Duodenal mucosa (tissue), 2 donors: ENCODE measurements at regions not wholly inside any gene's neighbourhood (a gene's known extent, or its start where the extent isn't known, plus 50 kb on each side); places are given as distances from the start of the nearest gene placed in this dataset.

Source experiments
- H3K27ac ChIP-seq: one replicate; pipeline ENCODE4 v1.7.0; 2013; ENCODE audit warnings: low read depth, low read length
- H3K27me3 ChIP-seq, 2 donors: one replicate each; pipeline ENCODE4 v1.7.0; 2013; ENCODE audit warnings: low read length in 2 of 2, control low read depth in 1 of 2; ENCODE audit not compliant: insufficient read depth in 2 of 2, control insufficient read depth in 1 of 2
- H3K36me3 ChIP-seq, 2 donors: one replicate each; pipeline ENCODE4 v1.7.0; 2013; ENCODE audit warnings: low read length in 2 of 2, control low read depth in 1 of 2; ENCODE audit not compliant: insufficient read depth in 2 of 2, control insufficient read depth in 1 of 2
- H3K4me1 ChIP-seq, 2 donors: one replicate each; pipeline ENCODE4 v1.7.0; 2013; ENCODE audit warnings: low read length in 2 of 2, control low read depth in 1 of 2; ENCODE audit not compliant: insufficient read depth in 2 of 2, control insufficient read depth in 1 of 2
- H3K4me3 ChIP-seq, 2 donors: one replicate each; pipeline ENCODE4 v1.7.0; 2013; ENCODE audit warnings: low read length in 2 of 2, low read depth in 1 of 2
- H3K9ac ChIP-seq, 2 donors: one replicate each; pipeline ENCODE4 v1.7.0; 2013; ENCODE audit warnings: low read length in 2 of 2, low read depth in 1 of 2
- H3K9me3 ChIP-seq, 2 donors: one replicate each; pipeline ENCODE4 v1.7.0; 2013; ENCODE audit warnings: low read length in 2 of 2, control low read depth in 1 of 2; ENCODE audit not compliant: control insufficient read depth in 1 of 2

GRCh38 chr3:109922856-109923255 is 585.5 kb upstream of the DPPA4 start:
- H3K36me3 ChIP-seq: no peaks in the 10 kb centered on the region
- no peaks in the 10 kb centered on the region for H3K9me3 ChIP-seq
- no peaks in the 10 kb centered on the region for H3K4me1 ChIP-seq
- no peak overlapping the region for H3K27ac ChIP-seq
- H3K9ac ChIP-seq: no peak overlapping the region
- no peak overlapping the region for H3K4me3 ChIP-seq
- no peaks in the 10 kb centered on the region for H3K27me3 ChIP-seq

GRCh38 chr3:109923431-109923830 is 586.1 kb upstream of the DPPA4 start:
- no peak overlapping the region for H3K27ac ChIP-seq

GRCh38 chr3:109924196-109924595 is 586.9 kb upstream of the DPPA4 start:
- no peaks in the 10 kb centered on the region for H3K27me3 ChIP-seq
- no peak overlapping the region for H3K4me3 ChIP-seq
- H3K36me3 ChIP-seq: no peaks in the 10 kb centered on the region

More at GRCh38 chr3:109923431-109923830, 586.1 kb upstream of the DPPA4 start:
- H3K4me3 ChIP-seq: no peak overlapping the region
- no peaks in the 10 kb centered on the region for H3K36me3 ChIP-seq
- H3K9ac ChIP-seq: no peak overlapping the region
- no peaks in the 10 kb centered on the region for H3K9me3 ChIP-seq
- no peaks in the 10 kb centered on the region for H3K4me1 ChIP-seq
- H3K27me3 ChIP-seq: no peaks in the 10 kb centered on the region

GRCh38 chr3:109926376-109926775 is 589.0 kb upstream of the DPPA4 start:
- H3K27ac ChIP-seq: no peak overlapping the region
- H3K36me3 ChIP-seq: no peaks in the 10 kb centered on the region
- no peak overlapping the region for H3K9ac ChIP-seq
- no peak overlapping the region for H3K4me3 ChIP-seq
- H3K9me3 ChIP-seq: no peaks in the 10 kb centered on the region
- no peaks in the 10 kb centered on the region for H3K4me1 ChIP-seq
- H3K27me3 ChIP-seq: no peaks in the 10 kb centered on the region

More at GRCh38 chr3:109924196-109924595, 586.9 kb upstream of the DPPA4 start:
- H3K27ac ChIP-seq: no peak overlapping the region
- H3K9ac ChIP-seq: no peak overlapping the region
- H3K9me3 ChIP-seq: no peaks in the 10 kb centered on the region
- no peaks in the 10 kb centered on the region for H3K4me1 ChIP-seq

GRCh38 chr3:109927161-109927560 is 589.8 kb upstream of the DPPA4 start:
- H3K9ac ChIP-seq: no peak overlapping the region
- H3K27me3 ChIP-seq: no peaks in the 10 kb centered on the region
- no peaks in the 10 kb centered on the region for H3K36me3 ChIP-seq
- no peak overlapping the region for H3K27ac ChIP-seq
- no peaks in the 10 kb centered on the region for H3K4me1 ChIP-seq
- H3K9me3 ChIP-seq: no peaks in the 10 kb centered on the region
- H3K4me3 ChIP-seq: no peak overlapping the region

- no peak overlapping the region for H3K4me3 ChIP-seq
- no peaks in the 10 kb centered on the region for H3K9me3 ChIP-seq
- H3K27ac ChIP-seq: no peak overlapping the region
- H3K4me1 ChIP-seq: no peaks in the 10 kb centered on the region
- H3K9ac ChIP-seq: no peak overlapping the region
- no peaks in the 10 kb centered on the region for H3K27me3 ChIP-seq
- no peaks in the 10 kb centered on the region for H3K36me3 ChIP-seq
Observed at GRCh38 chr3:109927726-109928125, 590.4 kb upstream of the DPPA4 start.

- Histone ChIP-seq H3K4me1 (no peaks in the 10 kb centered on the region), H3K27me3 (no peaks in the 10 kb centered on the region), H3K36me3 (no peaks in the 10 kb centered on the region), H3K9me3 (no peaks in the 10 kb centered on the region), H3K4me3 (no peak overlapping the region), H3K27ac (no peak overlapping the region), H3K9ac (no peak overlapping the region)
Observed at GRCh38 chr3:109930582-109930981, 593.2 kb upstream of the DPPA4 start.

GRCh38 chr3:109933576-109933975 is 596.2 kb upstream of the DPPA4 start:
- Histone ChIP-seq H3K27me3 (no peaks in the 10 kb centered on the region), H3K9ac (no peak overlapping the region), H3K4me1 (no peaks in the 10 kb centered on the region), H3K9me3 (no peaks in the 10 kb centered on the region), H3K4me3 (no peak overlapping the region), H3K36me3 (no peaks in the 10 kb centered on the region), H3K27ac (no peak overlapping the region)

GRCh38 chr3:109939817-109940216 is 602.5 kb upstream of the DPPA4 start:
- Histone ChIP-seq H3K4me3 (no peak overlapping the region), H3K9me3 (no peaks in the 10 kb centered on the region), H3K9ac (no peak overlapping the region), H3K36me3 (no peaks in the 10 kb centered on the region), H3K4me1 (no peaks in the 10 kb centered on the region), H3K27me3 (no peaks in the 10 kb centered on the region), H3K27ac (no peak overlapping the region)

- Histone ChIP-seq H3K9me3 (no peaks in the 10 kb centered on the region), H3K4me3 (no peak overlapping the region), H3K36me3 (no peaks in the 10 kb centered on the region), H3K4me1 (no peaks in the 10 kb centered on the region), H3K9ac (no peak overlapping the region), H3K27ac (no peak overlapping the region), H3K27me3 (no peaks in the 10 kb centered on the region)
Observed at GRCh38 chr3:109943181-109943580, 605.8 kb upstream of the DPPA4 start.

GRCh38 chr3:109944836-109945235 is 607.5 kb upstream of the DPPA4 start:
- no peaks in the 10 kb centered on the region for H3K4me1 ChIP-seq

More at GRCh38 chr3:109944836-109945235, 607.5 kb upstream of the DPPA4 start:
- Histone ChIP-seq H3K4me3 (no peak overlapping the region), H3K9ac (no peak overlapping the region), H3K36me3 (no peaks in the 10 kb centered on the region), H3K9me3 (no peaks in the 10 kb centered on the region), H3K27ac (no peak overlapping the region), H3K27me3 (no peaks in the 10 kb centered on the region)
